H1 (cell line): ENCODE measurements at regions not wholly inside any gene's neighbourhood (a gene's known extent, or its start where the extent isn't known, plus 50 kb on each side); places are given as distances from the start of the nearest gene placed in this dataset.

ENCODE experiments used
- BCL11A ChIP-seq, 2 experiments: IDR thresholded peaks; one replicate each; pipeline ENCODE4 v1.6.1; 2011; ENCODE audit warnings: low read depth in 2 of 2, low read length in 2 of 2, mild to moderate bottlenecking in 2 of 2
- CBX8 ChIP-seq: fragments of 300-800, 300-1000 bp; sonication (generic); IDR thresholded peaks from 2 replicates; pipeline ENCODE4 v1.7.1; 2016; ENCODE audit warnings: low read depth, low read length, borderline replicate concordance
- NANOG ChIP-seq: IDR thresholded peaks from 2 replicates; pipeline ENCODE4 v1.6.1; 2011; ENCODE audit warnings: low read length, low read depth, mild to moderate bottlenecking, inconsistent platforms; ENCODE audit not compliant: insufficient read depth, poor library complexity, severe bottlenecking
- POLR2AphosphoS5 ChIP-seq: IDR thresholded peaks from 2 replicates; pipeline ENCODE4 v1.6.1; 2011; ENCODE audit warnings: low read depth, low read length
- SAP30 ChIP-seq: fragments of 300-600 bp; sonication (generic); IDR thresholded peaks from 2 replicates; pipeline ENCODE4 v1.7.1; 2012; ENCODE audit warnings: low read length, moderate library complexity, mild to moderate bottlenecking, inconsistent platforms; ENCODE audit not compliant: insufficient read depth, insufficient replicate concordance
- TAF1 ChIP-seq: IDR thresholded peaks from 2 replicates; pipeline ENCODE4 v1.6.1; 2011; ENCODE audit warnings: mild to moderate bottlenecking, low read depth, low read length
- TAF7 ChIP-seq: optimal IDR thresholded peaks from 2 replicates; pipeline ENCODE3; 2011; ENCODE audit warnings: low read depth, mild to moderate bottlenecking, inconsistent platforms, low read length, moderate library complexity, borderline replicate concordance
- TBP ChIP-seq: IDR thresholded peaks from 2 replicates; pipeline ENCODE4 v1.6.1; 2011; ENCODE audit warnings: low read depth, low read length, improper control_type of control experiment
- TCF12 ChIP-seq: IDR thresholded peaks from 2 replicates; pipeline ENCODE4 v1.6.1; 2011; ENCODE audit warnings: low read depth, mild to moderate bottlenecking, low read length
- TEAD4 ChIP-seq: IDR thresholded peaks from 2 replicates; pipeline ENCODE4 v1.6.1; 2012; ENCODE audit warnings: low read depth, low read length, inconsistent platforms, mixed read lengths

GRCh38 chr1:194268839-194269238 is 1082.4 kb upstream of the B3GALT2 start (continued):
- TF ChIP-seq TAF7 (no peak), CBX8 (no peak), BCL11A (IDR thresholded peaks at IDR 0.05; ENCODE audit: low read depth in 2 of 2, low read length in 2 of 2) (peak in 1 of 2 experiments; percentile 31), POLR2AphosphoS5 (no peak), TEAD4 (peak; percentile 47; the same call in 1 of the 2 replicates), TBP (no peak), TCF12 (no peak), SAP30 (no peak), NANOG (no peak), TAF1 (no peak)
